GM23338 (cell line): ENCODE measurements at regions not wholly inside any gene's neighbourhood (a gene's known extent, or its start where the extent isn't known, plus 50 kb on each side); places are given as distances from the start of the nearest gene placed in this dataset.

Experiments
- ATAC-seq: fragments of 200-7000 bp; cut with Tn5 transposase; 3 replicates; pipeline ENCODE4 v1.9.1; 2020
- DNase-seq: peaks from one replicate; pipeline ENCODE4 v3.0.0-alpha.2; 2015; ENCODE audit warnings: low spot score
- H2AFZ ChIP-seq: fragments of 200-600 bp; sonication (generic); 2 replicates; pipeline ENCODE4 v1.8.0; 2016; ENCODE audit warnings: antibody characterized with exemption, mild to moderate bottlenecking, moderate library complexity
- H3F3A ChIP-seq: fragments of 200-600 bp; sonication (generic); replicated peaks from 2 replicates; pipeline ENCODE4 v1.8.0; 2017; ENCODE audit warnings: antibody characterized with exemption, mixed run types, low read depth
- H3K27ac ChIP-seq: fragments of 200-600 bp; sonication (generic); 2 replicates; pipeline ENCODE4 v1.6.1; 2016; ENCODE audit warnings: low read depth
- H3K27me3 ChIP-seq: fragments of 200-600 bp; sonication (generic); 2 replicates; pipeline ENCODE4 v1.8.0; 2016; ENCODE audit warnings: mild to moderate bottlenecking, mixed run types, moderate library complexity; ENCODE audit not compliant: insufficient read depth
- H3K36me3 ChIP-seq: fragments of 200-600 bp; sonication (generic); 2 replicates; pipeline ENCODE4 v1.8.0; 2016; ENCODE audit warnings: mild to moderate bottlenecking; ENCODE audit not compliant: insufficient read depth
- H3K4me1 ChIP-seq: fragments of 200-600 bp; sonication (generic); 2 replicates; pipeline ENCODE4 v1.8.0; 2016; ENCODE audit warnings: mild to moderate bottlenecking, moderate library complexity; ENCODE audit not compliant: insufficient read depth
- H3K4me2 ChIP-seq: fragments of 200-600 bp; sonication (generic); 2 replicates; pipeline ENCODE4 v1.7.1; 2017; ENCODE audit warnings: mixed run types
- H3K4me3 ChIP-seq: fragments of 200-600 bp; sonication (generic); 2 replicates; pipeline ENCODE4 v1.6.1; 2016; ENCODE audit warnings: mixed run types
- H3K79me2 ChIP-seq: fragments of 200-600 bp; sonication (generic); replicated peaks from 2 replicates; pipeline ENCODE4 v1.8.0; 2017; ENCODE audit warnings: mild to moderate bottlenecking; ENCODE audit not compliant: insufficient read depth
- H3K9me2 ChIP-seq: fragments of 200-600 bp; sonication (generic); 2 replicates; pipeline ENCODE4 v1.8.0; 2017; ENCODE audit not compliant: insufficient read depth
- H4K20me1 ChIP-seq: fragments of 200-600 bp; sonication (generic); replicated peaks from 2 replicates; pipeline ENCODE4 v1.8.0; 2017; ENCODE audit warnings: mild to moderate bottlenecking; ENCODE audit not compliant: insufficient read depth
- H3K27ac Mint-ChIP-seq: 2 replicates; pipeline ENCODE4 v1.8.0; 2020; ENCODE audit warnings: inconsistent platforms, mild to moderate bottlenecking, moderate library complexity, mixed read lengths
- H3K27me3 Mint-ChIP-seq: 3 replicates; pipeline ENCODE4 v1.8.0; 2022; ENCODE audit warnings: low read depth, mild to moderate bottlenecking, moderate library complexity, mixed read lengths, inconsistent platforms; ENCODE audit not compliant: insufficient read depth, poor library complexity
- H3K36me3 Mint-ChIP-seq: 3 replicates; pipeline ENCODE4 v1.8.0; 2021; ENCODE audit warnings: low read depth, mild to moderate bottlenecking, inconsistent platforms, moderate library complexity, mixed read lengths
- H3K4me1 Mint-ChIP-seq: 3 replicates; pipeline ENCODE4 v1.8.0; 2020; ENCODE audit warnings: mild to moderate bottlenecking, inconsistent platforms, mixed read lengths
- H3K4me3 Mint-ChIP-seq: 3 replicates; pipeline ENCODE4 v1.8.0; 2021; ENCODE audit warnings: moderate library complexity, mild to moderate bottlenecking, inconsistent platforms, mixed read lengths
- H3K9me3 Mint-ChIP-seq: 3 replicates; pipeline ENCODE4 v1.8.0; 2020; ENCODE audit warnings: moderate library complexity, mild to moderate bottlenecking, inconsistent platforms, mixed read lengths
- CREB1 ChIP-seq: fragments of 250-450 bp; sonication (Bioruptor Pico); IDR thresholded peaks from 2 replicates; pipeline ENCODE4 v1.5.0; 2020; ENCODE audit warnings: low read depth, mild to moderate bottlenecking, moderate library complexity
- EZH2 ChIP-seq: fragments of 200-600 bp; sonication (generic); IDR thresholded peaks from one replicate; pipeline ENCODE4 v1.8.0; 2017; ENCODE audit warnings: antibody characterized with exemption, mild to moderate bottlenecking, low read depth; ENCODE audit not compliant: unreplicated experiment
- EZH2phosphoT487 ChIP-seq: fragments of 200-600 bp; sonication (generic); IDR thresholded peaks from one replicate; pipeline ENCODE4 v1.8.1; 2018; ENCODE audit warnings: antibody characterized with exemption; ENCODE audit not compliant: unreplicated experiment
- JUNB ChIP-seq: IDR thresholded peaks from one replicate; pipeline ENCODE4 v1.6.1; 2016; ENCODE audit warnings: antibody characterized with exemption; ENCODE audit not compliant: unreplicated experiment
- NANOG ChIP-seq: IDR thresholded peaks from 2 replicates; pipeline ENCODE4 v1.6.1; 2016; ENCODE audit warnings: antibody characterized with exemption, borderline replicate concordance
- POLR2AphosphoS5 ChIP-seq: IDR thresholded peaks from 2 replicates; pipeline ENCODE4 v1.6.1; 2016; ENCODE audit warnings: antibody characterized with exemption, low read depth
- STAT1 ChIP-seq: IDR thresholded peaks from one replicate; pipeline ENCODE4 v1.6.1; 2016; ENCODE audit warnings: antibody characterized with exemption; ENCODE audit not compliant: unreplicated experiment
- ZNF114 ChIP-seq: fragments of 250-450 bp; sonication (Bioruptor Pico); IDR thresholded peaks from 2 replicates; pipeline ENCODE4 v1.5.0; 2020; ENCODE audit warnings: mild to moderate bottlenecking, moderate library complexity
- ZNF331 ChIP-seq: fragments of 250-450 bp; sonication (Bioruptor Pico); IDR thresholded peaks from 2 replicates; pipeline ENCODE4 v1.5.0; 2020; ENCODE audit warnings: low read depth, mild to moderate bottlenecking, moderate library complexity
- TF ChIP-seq, protein P1 (sequence below), 2 experiments: fragments of 200-600 bp in 1 of 2; sonication (generic) in 1 of 2; conservative IDR thresholded peaks; 2 replicates each; pipeline versions ENCODE4 v1.5.1 to v1.6.1; 2016 to 2017; ENCODE audit warnings: antibody characterized with exemption in 2 of 2, low read depth in 2 of 2, mild to moderate bottlenecking in 2 of 2, moderate library complexity in 1 of 2
- TF ChIP-seq, protein P2 (sequence below): IDR thresholded peaks from 2 replicates; pipeline ENCODE4 v1.6.1; 2016; ENCODE audit warnings: antibody characterized with exemption
- TF ChIP-seq, protein P3 (sequence below): IDR thresholded peaks from one replicate; pipeline ENCODE4 v1.6.1; 2018; ENCODE audit warnings: antibody characterized with exemption; ENCODE audit not compliant: unreplicated experiment
- TF ChIP-seq, protein P4 (sequence below): fragments of 250-450 bp; sonication (Bioruptor Pico); IDR thresholded peaks from 2 replicates; pipeline ENCODE4 v1.5.0; 2020; ENCODE audit warnings: mild to moderate bottlenecking, moderate library complexity

DNA sequence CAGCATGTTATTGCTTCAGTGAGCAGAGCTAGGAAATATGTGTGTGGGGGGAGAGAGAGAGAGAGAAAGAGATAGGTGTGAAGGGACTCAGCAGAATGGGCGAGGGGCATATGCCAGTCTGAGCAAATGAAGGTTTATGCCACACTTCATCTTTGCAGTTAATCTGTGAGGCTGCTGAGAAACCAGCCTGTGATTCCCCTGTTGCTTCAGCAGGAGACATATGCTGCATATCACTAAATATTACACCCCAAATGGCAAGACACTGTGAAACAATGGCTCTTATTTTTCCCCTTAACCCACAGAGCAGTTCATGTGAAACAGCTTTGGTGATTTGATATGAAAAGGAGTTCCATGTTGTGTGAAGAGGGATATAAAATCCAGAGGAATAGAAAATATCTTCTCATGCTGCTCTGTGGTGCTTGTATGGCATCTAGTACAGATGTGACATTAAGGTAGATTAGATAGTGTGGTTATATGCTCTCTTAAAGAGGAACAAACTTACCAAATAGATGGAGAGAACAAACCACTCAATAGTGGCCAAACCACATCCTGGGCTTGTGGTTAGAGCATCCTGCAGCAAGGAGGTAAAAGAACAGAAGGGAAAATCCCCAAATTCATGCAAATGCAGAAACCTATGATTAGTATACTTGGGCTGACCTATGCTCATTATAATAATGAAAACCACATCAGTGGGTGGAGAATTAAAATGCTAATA is 864.2 kb downstream of the FAM181B start:
- no peaks in the 10 kb centered on the region for H3K79me2 ChIP-seq
- no peaks in the 10 kb centered on the region for H3K36me3 ChIP-seq
- H3K27me3 ChIP-seq: no peaks in the 10 kb centered on the region
- no peak for DNase-seq
- H3K27me3 Mint-ChIP-seq: no peaks in the 10 kb centered on the region
- H3K4me1 Mint-ChIP-seq: peaks cover 3% of the 10 kb centered on the region; the same call in 2 of the 3 replicates
- no peaks in the 10 kb centered on the region for H3K36me3 Mint-ChIP-seq
- no peak overlapping the region for H3K27ac Mint-ChIP-seq
- H2AFZ ChIP-seq: no peak overlapping the region
- no peak overlapping the region for H3K4me2 ChIP-seq
- TF ChIP-seq, protein P1, sequence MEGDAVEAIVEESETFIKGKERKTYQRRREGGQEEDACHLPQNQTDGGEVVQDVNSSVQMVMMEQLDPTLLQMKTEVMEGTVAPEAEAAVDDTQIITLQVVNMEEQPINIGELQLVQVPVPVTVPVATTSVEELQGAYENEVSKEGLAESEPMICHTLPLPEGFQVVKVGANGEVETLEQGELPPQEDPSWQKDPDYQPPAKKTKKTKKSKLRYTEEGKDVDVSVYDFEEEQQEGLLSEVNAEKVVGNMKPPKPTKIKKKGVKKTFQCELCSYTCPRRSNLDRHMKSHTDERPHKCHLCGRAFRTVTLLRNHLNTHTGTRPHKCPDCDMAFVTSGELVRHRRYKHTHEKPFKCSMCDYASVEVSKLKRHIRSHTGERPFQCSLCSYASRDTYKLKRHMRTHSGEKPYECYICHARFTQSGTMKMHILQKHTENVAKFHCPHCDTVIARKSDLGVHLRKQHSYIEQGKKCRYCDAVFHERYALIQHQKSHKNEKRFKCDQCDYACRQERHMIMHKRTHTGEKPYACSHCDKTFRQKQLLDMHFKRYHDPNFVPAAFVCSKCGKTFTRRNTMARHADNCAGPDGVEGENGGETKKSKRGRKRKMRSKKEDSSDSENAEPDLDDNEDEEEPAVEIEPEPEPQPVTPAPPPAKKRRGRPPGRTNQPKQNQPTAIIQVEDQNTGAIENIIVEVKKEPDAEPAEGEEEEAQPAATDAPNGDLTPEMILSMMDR (conservative IDR thresholded peaks at IDR 0.05; ENCODE audit: low read depth in 2 of 2): no peak
- TF ChIP-seq, protein P2, sequence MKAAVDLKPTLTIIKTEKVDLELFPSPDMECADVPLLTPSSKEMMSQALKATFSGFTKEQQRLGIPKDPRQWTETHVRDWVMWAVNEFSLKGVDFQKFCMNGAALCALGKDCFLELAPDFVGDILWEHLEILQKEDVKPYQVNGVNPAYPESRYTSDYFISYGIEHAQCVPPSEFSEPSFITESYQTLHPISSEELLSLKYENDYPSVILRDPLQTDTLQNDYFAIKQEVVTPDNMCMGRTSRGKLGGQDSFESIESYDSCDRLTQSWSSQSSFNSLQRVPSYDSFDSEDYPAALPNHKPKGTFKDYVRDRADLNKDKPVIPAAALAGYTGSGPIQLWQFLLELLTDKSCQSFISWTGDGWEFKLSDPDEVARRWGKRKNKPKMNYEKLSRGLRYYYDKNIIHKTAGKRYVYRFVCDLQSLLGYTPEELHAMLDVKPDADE: no peak
- no peak for TF ChIP-seq ZNF331 (CRISPR knock-in tag)
- no peak for TF ChIP-seq EZH2
- TF ChIP-seq, protein P3, sequence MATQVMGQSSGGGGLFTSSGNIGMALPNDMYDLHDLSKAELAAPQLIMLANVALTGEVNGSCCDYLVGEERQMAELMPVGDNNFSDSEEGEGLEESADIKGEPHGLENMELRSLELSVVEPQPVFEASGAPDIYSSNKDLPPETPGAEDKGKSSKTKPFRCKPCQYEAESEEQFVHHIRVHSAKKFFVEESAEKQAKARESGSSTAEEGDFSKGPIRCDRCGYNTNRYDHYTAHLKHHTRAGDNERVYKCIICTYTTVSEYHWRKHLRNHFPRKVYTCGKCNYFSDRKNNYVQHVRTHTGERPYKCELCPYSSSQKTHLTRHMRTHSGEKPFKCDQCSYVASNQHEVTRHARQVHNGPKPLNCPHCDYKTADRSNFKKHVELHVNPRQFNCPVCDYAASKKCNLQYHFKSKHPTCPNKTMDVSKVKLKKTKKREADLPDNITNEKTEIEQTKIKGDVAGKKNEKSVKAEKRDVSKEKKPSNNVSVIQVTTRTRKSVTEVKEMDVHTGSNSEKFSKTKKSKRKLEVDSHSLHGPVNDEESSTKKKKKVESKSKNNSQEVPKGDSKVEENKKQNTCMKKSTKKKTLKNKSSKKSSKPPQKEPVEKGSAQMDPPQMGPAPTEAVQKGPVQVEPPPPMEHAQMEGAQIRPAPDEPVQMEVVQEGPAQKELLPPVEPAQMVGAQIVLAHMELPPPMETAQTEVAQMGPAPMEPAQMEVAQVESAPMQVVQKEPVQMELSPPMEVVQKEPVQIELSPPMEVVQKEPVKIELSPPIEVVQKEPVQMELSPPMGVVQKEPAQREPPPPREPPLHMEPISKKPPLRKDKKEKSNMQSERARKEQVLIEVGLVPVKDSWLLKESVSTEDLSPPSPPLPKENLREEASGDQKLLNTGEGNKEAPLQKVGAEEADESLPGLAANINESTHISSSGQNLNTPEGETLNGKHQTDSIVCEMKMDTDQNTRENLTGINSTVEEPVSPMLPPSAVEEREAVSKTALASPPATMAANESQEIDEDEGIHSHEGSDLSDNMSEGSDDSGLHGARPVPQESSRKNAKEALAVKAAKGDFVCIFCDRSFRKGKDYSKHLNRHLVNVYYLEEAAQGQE: no peak
- TF ChIP-seq JUNB: no peak
- no peak for TF ChIP-seq EZH2phosphoT487
- TF ChIP-seq POLR2AphosphoS5: no peak
- no peak for TF ChIP-seq ZNF114
- no peak for TF ChIP-seq NANOG
- TF ChIP-seq STAT1: no peak
- TF ChIP-seq, protein P4, sequence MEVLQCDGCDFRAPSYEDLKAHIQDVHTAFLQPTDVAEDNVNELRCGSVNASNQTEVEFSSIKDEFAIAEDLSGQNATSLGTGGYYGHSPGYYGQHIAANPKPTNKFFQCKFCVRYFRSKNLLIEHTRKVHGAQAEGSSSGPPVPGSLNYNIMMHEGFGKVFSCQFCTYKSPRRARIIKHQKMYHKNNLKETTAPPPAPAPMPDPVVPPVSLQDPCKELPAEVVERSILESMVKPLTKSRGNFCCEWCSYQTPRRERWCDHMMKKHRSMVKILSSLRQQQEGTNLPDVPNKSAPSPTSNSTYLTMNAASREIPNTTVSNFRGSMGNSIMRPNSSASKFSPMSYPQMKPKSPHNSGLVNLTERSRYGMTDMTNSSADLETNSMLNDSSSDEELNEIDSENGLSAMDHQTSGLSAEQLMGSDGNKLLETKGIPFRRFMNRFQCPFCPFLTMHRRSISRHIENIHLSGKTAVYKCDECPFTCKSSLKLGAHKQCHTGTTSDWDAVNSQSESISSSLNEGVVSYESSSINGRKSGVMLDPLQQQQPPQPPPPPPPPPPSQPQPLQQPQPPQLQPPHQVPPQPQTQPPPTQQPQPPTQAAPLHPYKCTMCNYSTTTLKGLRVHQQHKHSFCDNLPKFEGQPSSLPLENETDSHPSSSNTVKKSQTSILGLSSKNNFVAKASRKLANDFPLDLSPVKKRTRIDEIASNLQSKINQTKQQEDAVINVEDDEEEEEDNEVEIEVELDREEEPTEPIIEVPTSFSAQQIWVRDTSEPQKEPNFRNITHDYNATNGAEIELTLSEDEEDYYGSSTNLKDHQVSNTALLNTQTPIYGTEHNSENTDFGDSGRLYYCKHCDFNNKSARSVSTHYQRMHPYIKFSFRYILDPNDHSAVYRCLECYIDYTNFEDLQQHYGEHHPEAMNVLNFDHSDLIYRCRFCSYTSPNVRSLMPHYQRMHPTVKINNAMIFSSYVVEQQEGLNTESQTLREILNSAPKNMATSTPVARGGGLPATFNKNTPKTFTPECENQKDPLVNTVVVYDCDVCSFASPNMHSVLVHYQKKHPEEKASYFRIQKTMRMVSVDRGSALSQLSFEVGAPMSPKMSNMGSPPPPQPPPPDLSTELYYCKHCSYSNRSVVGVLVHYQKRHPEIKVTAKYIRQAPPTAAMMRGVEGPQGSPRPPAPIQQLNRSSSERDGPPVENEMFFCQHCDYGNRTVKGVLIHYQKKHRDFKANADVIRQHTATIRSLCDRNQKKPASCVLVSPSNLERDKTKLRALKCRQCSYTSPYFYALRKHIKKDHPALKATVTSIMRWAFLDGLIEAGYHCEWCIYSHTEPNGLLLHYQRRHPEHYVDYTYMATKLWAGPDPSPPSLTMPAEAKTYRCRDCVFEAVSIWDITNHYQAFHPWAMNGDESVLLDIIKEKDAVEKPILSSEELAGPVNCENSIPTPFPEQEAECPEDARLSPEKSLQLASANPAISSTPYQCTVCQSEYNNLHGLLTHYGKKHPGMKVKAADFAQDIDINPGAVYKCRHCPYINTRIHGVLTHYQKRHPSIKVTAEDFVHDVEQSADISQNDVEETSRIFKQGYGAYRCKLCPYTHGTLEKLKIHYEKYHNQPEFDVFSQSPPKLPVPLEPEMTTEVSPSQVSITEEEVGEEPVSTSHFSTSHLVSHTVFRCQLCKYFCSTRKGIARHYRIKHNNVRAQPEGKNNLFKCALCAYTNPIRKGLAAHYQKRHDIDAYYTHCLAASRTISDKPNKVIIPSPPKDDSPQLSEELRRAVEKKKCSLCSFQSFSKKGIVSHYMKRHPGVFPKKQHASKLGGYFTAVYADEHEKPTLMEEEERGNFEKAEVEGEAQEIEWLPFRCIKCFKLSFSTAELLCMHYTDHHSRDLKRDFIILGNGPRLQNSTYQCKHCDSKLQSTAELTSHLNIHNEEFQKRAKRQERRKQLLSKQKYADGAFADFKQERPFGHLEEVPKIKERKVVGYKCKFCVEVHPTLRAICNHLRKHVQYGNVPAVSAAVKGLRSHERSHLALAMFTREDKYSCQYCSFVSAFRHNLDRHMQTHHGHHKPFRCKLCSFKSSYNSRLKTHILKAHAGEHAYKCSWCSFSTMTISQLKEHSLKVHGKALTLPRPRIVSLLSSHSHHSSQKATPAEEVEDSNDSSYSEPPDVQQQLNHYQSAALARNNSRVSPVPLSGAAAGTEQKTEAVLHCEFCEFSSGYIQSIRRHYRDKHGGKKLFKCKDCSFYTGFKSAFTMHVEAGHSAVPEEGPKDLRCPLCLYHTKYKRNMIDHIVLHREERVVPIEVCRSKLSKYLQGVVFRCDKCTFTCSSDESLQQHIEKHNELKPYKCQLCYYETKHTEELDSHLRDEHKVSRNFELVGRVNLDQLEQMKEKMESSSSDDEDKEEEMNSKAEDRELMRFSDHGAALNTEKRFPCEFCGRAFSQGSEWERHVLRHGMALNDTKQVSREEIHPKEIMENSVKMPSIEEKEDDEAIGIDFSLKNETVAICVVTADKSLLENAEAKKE (CRISPR knock-in tag): no peak
- TF ChIP-seq CREB1 (CRISPR knock-in tag): no peak
- no peak overlapping the region for H3K4me3 Mint-ChIP-seq
- no peak overlapping the region for H3K27ac ChIP-seq
- no peak for ATAC-seq
- H3K9me2 ChIP-seq: no peaks in the 10 kb centered on the region
- no peaks in the 10 kb centered on the region for H3F3A ChIP-seq
- H4K20me1 ChIP-seq: no peaks in the 10 kb centered on the region
- no peaks in the 10 kb centered on the region for H3K9me3 Mint-ChIP-seq
- H3K4me1 ChIP-seq: no peaks in the 10 kb centered on the region
- no peak overlapping the region for H3K4me3 ChIP-seq
